DOHH2 (cell line): ENCODE measurements at regions not wholly inside any gene's neighbourhood (a gene's known extent, or its start where the extent isn't known, plus 50 kb on each side); places are given as distances from the start of the nearest gene placed in this dataset.

Source experiments
- H3F3A ChIP-seq: fragments of 200-600 bp; sonication (generic), shearing (Covaris generic); 2 replicates; pipeline ENCODE4 v1.6.0; 2016; ENCODE audit warnings: antibody characterized with exemption, mild to moderate bottlenecking; ENCODE audit not compliant: control insufficient read depth, insufficient read depth
- H3K27ac ChIP-seq: fragments of 200-600 bp; sonication (generic); 2 replicates; pipeline ENCODE4 v1.5.1; 2014; ENCODE audit warnings: low read depth, mild to moderate bottlenecking, low read length, moderate library complexity
- H3K27me3 ChIP-seq: fragments of 200-600 bp; sonication (generic); 2 replicates; pipeline ENCODE4 v1.6.1; 2014; ENCODE audit warnings: mild to moderate bottlenecking, low read length, mixed read lengths; ENCODE audit not compliant: control insufficient read depth
- H3K36me3 ChIP-seq: fragments of 200-600 bp; sonication (generic); 2 replicates; pipeline ENCODE4 v1.6.1; 2014; ENCODE audit warnings: mild to moderate bottlenecking, low read length, moderate library complexity, mixed read lengths; ENCODE audit not compliant: control insufficient read depth
- H3K4me1 ChIP-seq: fragments of 200-600 bp; sonication (generic); 2 replicates; pipeline ENCODE4 v1.6.1; 2014; ENCODE audit warnings: mild to moderate bottlenecking, low read length, mixed read lengths; ENCODE audit not compliant: control insufficient read depth
- H3K4me2 ChIP-seq: fragments of 200-600 bp; sonication (generic); 2 replicates; pipeline ENCODE4 v1.6.0; 2014; ENCODE audit warnings: mild to moderate bottlenecking, low read length, moderate library complexity
- H3K4me3 ChIP-seq: fragments of 200-600 bp; sonication (generic); 2 replicates; pipeline ENCODE4 v1.5.1; 2014; ENCODE audit warnings: mild to moderate bottlenecking, low read length, mixed read lengths
- H3K79me2 ChIP-seq: fragments of 200-600 bp; sonication (generic); 2 replicates; pipeline ENCODE4 v1.6.1; 2014; ENCODE audit warnings: mild to moderate bottlenecking, low read length, mixed read lengths; ENCODE audit not compliant: control insufficient read depth
- H3K9me2 ChIP-seq: fragments of 200-600 bp; sonication (generic); replicated peaks from 2 replicates; pipeline ENCODE4 v1.6.1; 2014; ENCODE audit warnings: mild to moderate bottlenecking, low read length, mixed read lengths; ENCODE audit not compliant: control insufficient read depth
- H3K9me3 ChIP-seq: fragments of 200-600 bp; sonication (generic); 2 replicates; pipeline ENCODE4 v1.6.1; 2014; ENCODE audit warnings: antibody characterized with exemption, low read length, mixed read lengths; ENCODE audit not compliant: control insufficient read depth, insufficient read depth
- H4K20me1 ChIP-seq: fragments of 200-600 bp; sonication (generic); 2 replicates; pipeline ENCODE4 v1.6.0; 2014; ENCODE audit warnings: low read depth, mild to moderate bottlenecking, antibody characterized with exemption, low read length, moderate library complexity; ENCODE audit not compliant: control insufficient read depth, insufficient read depth
- EZH2phosphoT487 ChIP-seq: fragments of 200-600 bp; sonication (generic); IDR thresholded peaks from 2 replicates; pipeline ENCODE4 v1.6.1; 2017; ENCODE audit warnings: borderline replicate concordance, mild to moderate bottlenecking, antibody characterized with exemption, low read length, moderate library complexity, mixed read lengths
- TF ChIP-seq, protein P1 (sequence below): fragments of 200-600 bp; sonication (generic); IDR thresholded peaks from one replicate; pipeline ENCODE4 v1.5.1; 2014; ENCODE audit warnings: antibody characterized with exemption, mild to moderate bottlenecking, low read depth, low read length; ENCODE audit not compliant: poor library complexity, severe bottlenecking

- Histone ChIP-seq H3K9me2 (no peaks in the 10 kb centered on the region), H3K27ac (no peak overlapping the region), H3K4me2 (peak overlapping the region; percentile 14; the same call in 1 of the 2 replicates), H3F3A (no peaks in the 10 kb centered on the region), H3K36me3 (no peaks in the 10 kb centered on the region), H3K27me3 (no peaks in the 10 kb centered on the region), H4K20me1 (no peaks in the 10 kb centered on the region), H3K79me2 (no peaks in the 10 kb centered on the region), H3K9me3 (no peaks in the 10 kb centered on the region), H3K4me1 (peaks cover 11% of the 10 kb centered on the region), H3K4me3 (no peak overlapping the region)
- TF ChIP-seq, protein P1, sequence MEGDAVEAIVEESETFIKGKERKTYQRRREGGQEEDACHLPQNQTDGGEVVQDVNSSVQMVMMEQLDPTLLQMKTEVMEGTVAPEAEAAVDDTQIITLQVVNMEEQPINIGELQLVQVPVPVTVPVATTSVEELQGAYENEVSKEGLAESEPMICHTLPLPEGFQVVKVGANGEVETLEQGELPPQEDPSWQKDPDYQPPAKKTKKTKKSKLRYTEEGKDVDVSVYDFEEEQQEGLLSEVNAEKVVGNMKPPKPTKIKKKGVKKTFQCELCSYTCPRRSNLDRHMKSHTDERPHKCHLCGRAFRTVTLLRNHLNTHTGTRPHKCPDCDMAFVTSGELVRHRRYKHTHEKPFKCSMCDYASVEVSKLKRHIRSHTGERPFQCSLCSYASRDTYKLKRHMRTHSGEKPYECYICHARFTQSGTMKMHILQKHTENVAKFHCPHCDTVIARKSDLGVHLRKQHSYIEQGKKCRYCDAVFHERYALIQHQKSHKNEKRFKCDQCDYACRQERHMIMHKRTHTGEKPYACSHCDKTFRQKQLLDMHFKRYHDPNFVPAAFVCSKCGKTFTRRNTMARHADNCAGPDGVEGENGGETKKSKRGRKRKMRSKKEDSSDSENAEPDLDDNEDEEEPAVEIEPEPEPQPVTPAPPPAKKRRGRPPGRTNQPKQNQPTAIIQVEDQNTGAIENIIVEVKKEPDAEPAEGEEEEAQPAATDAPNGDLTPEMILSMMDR, result peak; percentile 31
- TF ChIP-seq EZH2phosphoT487, result no peak
These were observed 51.4 kb upstream of the LSM6 start for GRCh38 chr4:146124023-146124680.

- H3K27ac ChIP-seq, result no peak overlapping the region
- H3K27me3 ChIP-seq, result no peaks in the 10 kb centered on the region
- no peaks in the 10 kb centered on the region for H3K36me3 ChIP-seq
- H3K9me3 ChIP-seq, result no peaks in the 10 kb centered on the region
- no peak overlapping the region for H3K4me2 ChIP-seq
- H4K20me1 ChIP-seq, result no peaks in the 10 kb centered on the region
- peaks cover 11% of the 10 kb centered on the region for H3K4me1 ChIP-seq
- no peaks in the 10 kb centered on the region for H3K9me2 ChIP-seq
- TF ChIP-seq EZH2phosphoT487, result no peak
- TF ChIP-seq, protein P1, result no peak
- H3K4me3 ChIP-seq, result no peak overlapping the region
- H3K79me2 ChIP-seq, result no peaks in the 10 kb centered on the region
- H3F3A ChIP-seq, result no peaks in the 10 kb centered on the region
These were observed 52.3 kb upstream of the LSM6 start for GRCh38 chr4:146123231-146123630.

- no peaks in the 10 kb centered on the region for H3K27me3 ChIP-seq
- H3K9me3 ChIP-seq, result no peaks in the 10 kb centered on the region
These were observed 53.1 kb upstream of the LSM6 start for GRCh38 chr4:146122398-146122797.

More at GRCh38 chr4:146122398-146122797, 53.1 kb upstream of the LSM6 start:
- no peaks in the 10 kb centered on the region for H3K36me3 ChIP-seq
- no peak overlapping the region for H3K4me2 ChIP-seq
- H3K4me3 ChIP-seq, result no peak overlapping the region
- no peaks in the 10 kb centered on the region for H3K79me2 ChIP-seq
- no peaks in the 10 kb centered on the region for H3K9me2 ChIP-seq
- H3K4me1 ChIP-seq, result peaks cover 11% of the 10 kb centered on the region
- H4K20me1 ChIP-seq, result no peaks in the 10 kb centered on the region
- TF ChIP-seq, protein P1, result no peak
- TF ChIP-seq EZH2phosphoT487, result no peak
- H3F3A ChIP-seq, result no peaks in the 10 kb centered on the region
- H3K27ac ChIP-seq, result no peak overlapping the region
